ENCODE measurements at regions not wholly inside any gene's neighbourhood (a gene's known extent, or its start where the extent isn't known, plus 50 kb on each side); places are given as distances from the start of the nearest gene placed in this dataset.
"Not testable (repeated sequence)": the region's sequence is repeated elsewhere in the genome, so short reads cannot be mapped to it uniquely, and the experiment has no call there.

GRCh38 chr5:136579238-136579637 lies 213.9 kb upstream of the TRPC7 start:
- H3K9me3 ChIP-seq: no peaks in the 10 kb centered on the region
- no peak for TF ChIP-seq POLR2AphosphoS5 (IDR thresholded peaks at IDR 0.05)
- TF ChIP-seq POLR2A (IDR thresholded peaks at IDR 0.05): no peak
- TF ChIP-seq CTCF (IDR thresholded peaks at IDR 0.05): no peak
- no peaks in the 10 kb centered on the region for H3K4me1 ChIP-seq
- no peak for DNase-seq (ENCODE audit: low spot score in 2 of 2)
- intact Hi-C loops (cut with DNase I; ENCODE audit: low total_unique reads): loop anchor here (5.0 kb wide), 1 partner anchor 258 kb away; no protein-coding TSS in a partner anchor
- H3K27me3 ChIP-seq: no peaks in the 10 kb centered on the region
- H3K27ac ChIP-seq: no peak overlapping the region
- H3K36me3 ChIP-seq: no peaks in the 10 kb centered on the region
- H3K4me3 ChIP-seq: no peak overlapping the region

GRCh38 chr5:136569875-136570274 lies 204.5 kb upstream of the TRPC7 start:
- intact Hi-C loops (cut with DNase I; ENCODE audit: low total_unique reads); H3K9me3 ChIP-seq; DNase-seq (ENCODE audit: low spot score in 2 of 2); H3K27me3 ChIP-seq; H3K4me3 ChIP-seq; H3K27ac ChIP-seq; H3K36me3 ChIP-seq; H3K4me1 ChIP-seq: not testable (repeated sequence)

GRCh38 chr5:136565457-136565856 lies 200.1 kb upstream of the TRPC7 start:
- H3K9me3 ChIP-seq; intact Hi-C loops (cut with DNase I; ENCODE audit: low total_unique reads); H3K4me3 ChIP-seq; H3K27ac ChIP-seq; H3K27me3 ChIP-seq; H3K36me3 ChIP-seq; H3K4me1 ChIP-seq; DNase-seq (ENCODE audit: low spot score in 2 of 2): not testable (repeated sequence)

GRCh38 chr5:136565050-136565449 lies 199.7 kb upstream of the TRPC7 start:
- H3K4me3 ChIP-seq; H3K27ac ChIP-seq; H3K9me3 ChIP-seq; H3K27me3 ChIP-seq; DNase-seq (ENCODE audit: low spot score in 2 of 2); H3K36me3 ChIP-seq; intact Hi-C loops (cut with DNase I; ENCODE audit: low total_unique reads); H3K4me1 ChIP-seq: not testable (repeated sequence)

- intact Hi-C loops (cut with DNase I; ENCODE audit: low total_unique reads); H3K27ac ChIP-seq; DNase-seq (ENCODE audit: low spot score in 2 of 2); H3K9me3 ChIP-seq; H3K27me3 ChIP-seq; H3K36me3 ChIP-seq; H3K4me1 ChIP-seq; H3K4me3 ChIP-seq: not testable (repeated sequence)
Observed at GRCh38 chr5:136564431-136564830, 199.1 kb upstream of the TRPC7 start.

- intact Hi-C loops (cut with DNase I; ENCODE audit: low total_unique reads): no loop called here
- no peak overlapping the region for H3K4me3 ChIP-seq
- no peaks in the 10 kb centered on the region for H3K4me1 ChIP-seq
- H3K36me3 ChIP-seq: no peaks in the 10 kb centered on the region
- no peaks in the 10 kb centered on the region for H3K9me3 ChIP-seq
- TF ChIP-seq POLR2AphosphoS5 (IDR thresholded peaks at IDR 0.05): no peak
- no peak for TF ChIP-seq CTCF (IDR thresholded peaks at IDR 0.05)
- no peak for TF ChIP-seq POLR2A (IDR thresholded peaks at IDR 0.05)
- H3K27ac ChIP-seq: no peak overlapping the region
- DNase-seq (ENCODE audit: low spot score in 2 of 2): no peak
- no peaks in the 10 kb centered on the region for H3K27me3 ChIP-seq
Observed at GRCh38 chr5:136563489-136563888, 198.1 kb upstream of the TRPC7 start.

- Histone ChIP-seq H3K27ac (no peak overlapping the region), H3K36me3 (no peaks in the 10 kb centered on the region), H3K27me3 (no peaks in the 10 kb centered on the region), H3K4me3 (no peak overlapping the region), H3K9me3 (peaks cover 3 to 6% of the 10 kb centered on the region in 2 donors), H3K4me1 (no peaks in the 10 kb centered on the region)
- intact Hi-C loops (cut with DNase I; ENCODE audit: low total_unique reads): no loop called here
- TF ChIP-seq POLR2A (IDR thresholded peaks at IDR 0.05): no peak
- no peak for TF ChIP-seq CTCF (IDR thresholded peaks at IDR 0.05)
- TF ChIP-seq POLR2AphosphoS5 (IDR thresholded peaks at IDR 0.05): no peak
- no peak for DNase-seq (ENCODE audit: low spot score in 2 of 2)
Observed at GRCh38 chr5:136560126-136560525, 194.8 kb upstream of the TRPC7 start.
